ENCODE measurements at regions not wholly inside any gene's neighbourhood (a gene's known extent, or its start where the extent isn't known, plus 50 kb on each side); places are given as distances from the start of the nearest gene placed in this dataset.

DNA sequence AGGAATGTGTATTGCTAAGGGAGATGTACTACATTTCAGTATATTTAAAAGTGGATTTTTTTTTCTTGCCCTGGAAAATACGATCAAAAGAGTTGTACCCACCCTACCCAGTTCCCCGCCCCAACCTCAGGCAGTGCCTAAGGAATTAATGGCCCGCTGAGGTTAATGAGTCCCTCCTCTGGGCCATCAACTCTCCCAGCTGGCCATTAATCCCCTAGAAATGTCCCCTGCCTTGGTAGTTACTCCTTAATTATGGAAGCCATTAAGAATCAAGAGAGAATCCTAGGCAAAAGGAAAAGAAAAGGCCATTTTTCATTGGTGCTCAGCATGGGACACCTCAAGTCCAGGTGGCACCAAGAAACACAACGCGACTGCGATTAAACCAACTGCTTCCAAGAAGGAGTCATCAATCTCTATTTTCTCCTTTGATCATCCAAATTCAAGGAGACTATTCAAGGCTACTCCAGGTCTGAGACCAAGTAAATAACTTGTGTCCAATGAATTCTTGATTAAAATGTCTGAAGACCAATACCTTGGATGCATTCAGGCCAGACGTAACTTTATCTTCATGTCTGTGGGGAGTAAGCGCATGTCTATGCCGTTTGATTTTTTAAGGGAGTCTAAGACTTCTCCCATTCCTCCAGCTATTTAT, 1962.2 kb upstream of the WWC1 start:
- TF ChIP-seq EZH2 (IDR thresholded peaks at IDR 0.05; ENCODE audit: borderline replicate concordance) (no peak), EZH2phosphoT487 (IDR thresholded peaks at IDR 0.05; ENCODE audit: low read depth, severe bottlenecking, unreplicated experiment) (no peak), CTCF (IDR thresholded peaks at IDR 0.05; ENCODE audit: poor library complexity) (no peak)
- Histone ChIP-seq H3K36me3 (replicated peaks; ENCODE audit: insufficient read depth, low read depth) (no peaks in the 10 kb centered on the region), H3K9me2 (replicated peaks; ENCODE audit: insufficient read depth) (no peaks in the 10 kb centered on the region), H4K20me1 (ENCODE audit: insufficient read depth, poor library complexity, severe bottlenecking) (no peaks in the 10 kb centered on the region), H2AFZ (no peak overlapping the region), H3K9me3 (ENCODE audit: low read depth) (no peaks in the 10 kb centered on the region), H3K79me2 (no peaks in the 10 kb centered on the region), H3K27me3 (no peaks in the 10 kb centered on the region), H3K4me3 (no peak overlapping the region), H3K27ac (peak overlapping the region; percentile 24), H3K4me1 (ENCODE audit: insufficient read depth) (no peaks in the 10 kb centered on the region), H3K4me2 (no peak overlapping the region)
- no peak for DNase-seq (ENCODE audit: low spot score)
- 93% methylated on average over 9 of the region's 9 CpGs for WGBS (ENCODE audit: low lambda C conversion rate, missing lambda C conversion rate)

GRCh38 chr5:166330036-166330435, 1961.4 kb upstream of the WWC1 start:
- Histone ChIP-seq H3K27ac (peak overlapping the region; percentile 24), H3K9me2 (replicated peaks; ENCODE audit: insufficient read depth) (no peaks in the 10 kb centered on the region), H2AFZ (no peak overlapping the region), H3K27me3 (no peaks in the 10 kb centered on the region), H3K4me2 (no peak overlapping the region), H3K36me3 (replicated peaks; ENCODE audit: insufficient read depth, low read depth) (no peaks in the 10 kb centered on the region), H3K4me3 (no peak overlapping the region), H3K79me2 (no peaks in the 10 kb centered on the region), H4K20me1 (ENCODE audit: insufficient read depth, poor library complexity, severe bottlenecking) (no peaks in the 10 kb centered on the region), H3K9me3 (ENCODE audit: low read depth) (no peaks in the 10 kb centered on the region), H3K4me1 (ENCODE audit: insufficient read depth) (no peaks in the 10 kb centered on the region)
- DNase-seq (ENCODE audit: low spot score), result no peak
- TF ChIP-seq EZH2 (IDR thresholded peaks at IDR 0.05; ENCODE audit: borderline replicate concordance) (no peak), EZH2phosphoT487 (IDR thresholded peaks at IDR 0.05; ENCODE audit: low read depth, severe bottlenecking, unreplicated experiment) (no peak), CTCF (IDR thresholded peaks at IDR 0.05; ENCODE audit: poor library complexity) (no peak)

GRCh38 chr5:166331521-166331920, 1959.9 kb upstream of the WWC1 start:
- Histone ChIP-seq H3K9me2 (replicated peaks; ENCODE audit: insufficient read depth) (no peaks in the 10 kb centered on the region), H2AFZ (no peak overlapping the region), H3K9me3 (ENCODE audit: low read depth) (no peaks in the 10 kb centered on the region), H3K27ac (no peak overlapping the region), H3K79me2 (no peaks in the 10 kb centered on the region), H3K36me3 (replicated peaks; ENCODE audit: insufficient read depth, low read depth) (no peaks in the 10 kb centered on the region), H3K4me2 (no peak overlapping the region), H4K20me1 (ENCODE audit: insufficient read depth, poor library complexity, severe bottlenecking) (no peaks in the 10 kb centered on the region), H3K27me3 (no peaks in the 10 kb centered on the region), H3K4me1 (ENCODE audit: insufficient read depth) (no peaks in the 10 kb centered on the region), H3K4me3 (no peak overlapping the region)
- 65% methylated on average over 4 of the region's 4 CpGs for WGBS (ENCODE audit: low lambda C conversion rate, missing lambda C conversion rate)
- DNase-seq (ENCODE audit: low spot score), result no peak
- TF ChIP-seq CTCF (IDR thresholded peaks at IDR 0.05; ENCODE audit: poor library complexity) (no peak), EZH2 (IDR thresholded peaks at IDR 0.05; ENCODE audit: borderline replicate concordance) (no peak), EZH2phosphoT487 (IDR thresholded peaks at IDR 0.05; ENCODE audit: low read depth, severe bottlenecking, unreplicated experiment) (no peak)

All from hepatocyte (in vitro differentiated cells).